Inflammatory macrophage (primary cell): ENCODE measurements at regions not wholly inside any gene's neighbourhood (a gene's known extent, or its start where the extent isn't known, plus 50 kb on each side); places are given as distances from the start of the nearest gene placed in this dataset.
"Not testable (repeated sequence)": the region's sequence is repeated elsewhere in the genome, so short reads cannot be mapped to it uniquely, and the experiment has no call there.

Experiments
- DNase-seq, 2 donors: peaks; one replicate each; pipeline ENCODE4 v3.0.0-alpha.2; 2020 to 2022

DNA sequence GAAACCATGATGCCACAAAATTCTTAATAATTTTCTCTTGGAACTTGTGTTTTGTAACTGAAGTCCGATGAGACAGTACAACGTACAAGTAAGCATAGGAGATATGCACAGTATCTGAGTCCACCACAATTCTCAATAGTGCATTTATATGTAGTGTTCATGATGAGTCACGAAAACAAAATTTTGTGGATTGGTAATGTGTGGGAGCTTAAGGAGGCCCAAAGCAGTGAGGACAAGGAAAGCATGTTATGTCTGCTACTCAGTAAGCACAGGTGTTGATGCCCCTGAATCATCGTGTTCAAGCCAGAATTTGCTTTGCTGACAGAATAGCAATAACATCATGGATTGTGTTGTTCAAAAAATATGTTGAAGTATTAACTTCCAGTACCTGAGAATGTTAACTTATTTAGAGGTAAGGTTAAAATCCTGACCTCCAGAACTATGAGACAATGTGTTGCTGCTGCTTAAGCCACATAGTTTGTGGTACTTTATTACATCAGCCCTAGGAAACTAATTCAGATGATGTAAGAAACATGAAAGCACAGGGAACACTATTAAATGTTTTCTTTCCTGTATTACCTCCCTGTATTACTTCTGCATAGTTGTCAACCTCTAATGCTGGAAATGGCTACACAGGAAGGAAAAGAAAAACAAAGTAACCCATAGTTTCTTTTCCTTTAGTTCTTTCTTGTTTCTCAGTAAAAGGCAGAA lies 201.3 kb downstream of the SLITRK6 start:
- no peak for DNase-seq

DNA sequence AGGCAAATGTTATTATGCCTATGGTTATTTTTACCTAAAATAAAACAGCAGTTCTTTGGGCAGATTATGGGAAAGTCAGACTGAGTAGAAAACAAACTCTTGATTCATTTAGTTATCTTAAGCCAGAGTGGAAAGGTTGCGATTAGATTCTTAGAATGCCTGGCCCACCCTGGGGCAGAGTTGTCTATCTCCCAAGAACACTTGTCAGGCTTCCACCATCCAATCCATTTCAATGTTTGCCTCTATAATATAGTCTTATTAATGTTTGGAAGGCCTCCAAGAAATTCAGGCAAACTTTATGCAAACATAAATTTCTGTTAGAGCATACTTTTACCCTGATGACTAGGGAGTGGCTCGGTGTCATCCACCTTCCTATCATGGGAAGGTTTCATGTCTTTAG lies 207.0 kb downstream of the SLITRK6 start:
- no peak for DNase-seq

DNA sequence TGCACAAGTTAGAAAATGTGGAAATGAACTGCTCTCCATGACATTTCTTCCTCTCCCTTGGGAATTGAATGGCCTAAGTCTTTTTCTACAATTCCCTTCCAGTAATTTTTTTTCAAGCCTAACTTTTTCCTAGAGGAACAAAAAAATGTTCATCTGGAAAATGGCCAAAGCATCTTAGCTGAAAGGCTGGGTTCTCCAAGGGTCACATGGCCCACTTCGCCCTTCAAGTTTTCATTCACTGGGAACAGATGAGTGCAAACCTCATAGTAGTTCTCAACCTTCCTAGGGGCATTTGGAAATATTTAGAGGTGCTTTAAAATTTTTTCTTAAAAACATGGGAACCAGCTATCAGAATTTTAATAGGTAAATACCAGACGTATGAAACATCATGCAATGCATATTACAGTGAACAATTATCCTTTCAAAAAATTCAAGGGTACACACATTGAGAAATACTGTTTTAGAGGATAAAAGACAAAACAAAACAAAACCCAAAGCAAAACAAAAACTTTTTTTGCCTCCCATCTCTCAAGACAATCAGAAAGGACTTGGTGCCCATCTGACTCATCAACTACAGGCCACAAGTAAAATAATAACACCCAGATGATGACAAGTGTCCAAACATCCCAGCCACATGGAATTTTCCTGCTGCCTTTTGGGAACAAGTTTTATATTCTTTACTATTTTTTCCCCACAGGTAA lies 208.8 kb downstream of the SLITRK6 start:
- DNase-seq: no peak

DNA sequence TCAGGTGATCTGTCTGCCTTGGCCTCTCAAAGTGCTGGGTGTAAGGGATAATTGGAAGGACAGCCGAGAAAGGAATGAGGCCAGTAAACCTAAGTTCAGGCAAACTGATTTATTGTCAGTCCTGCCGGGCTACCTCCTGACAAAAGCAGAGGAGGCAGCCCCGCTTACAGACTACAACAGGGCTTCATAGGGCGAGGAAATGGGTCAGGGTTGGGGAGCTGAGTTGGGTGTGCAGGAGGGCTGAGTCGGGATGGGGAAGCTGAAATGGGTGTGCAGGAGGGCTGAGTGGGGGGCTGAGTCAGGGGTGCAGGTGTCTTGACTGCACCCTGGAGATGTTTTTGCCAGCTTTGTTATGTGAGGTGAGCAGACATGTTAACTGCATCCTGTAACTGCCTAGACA lies 210.2 kb downstream of the SLITRK6 start:
- no peak for DNase-seq

DNA sequence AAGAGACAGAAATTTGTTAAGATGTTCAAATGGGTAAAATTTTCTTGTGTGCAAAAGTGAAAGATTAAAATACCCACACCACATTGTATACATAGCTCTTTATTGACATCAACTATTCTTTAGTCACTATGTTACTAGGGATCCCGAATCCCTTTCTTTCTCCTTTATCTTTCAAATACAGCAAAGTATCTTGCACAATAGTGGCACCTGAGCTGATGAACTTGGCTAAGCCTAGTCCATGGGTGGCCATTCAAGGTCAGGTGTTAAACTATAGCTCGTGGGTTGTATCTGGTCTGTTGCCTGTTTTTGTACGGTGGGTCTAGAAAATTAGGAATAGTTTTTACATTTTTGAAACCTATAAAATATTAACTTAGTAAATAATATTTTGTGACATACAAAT lies 210.9 kb downstream of the SLITRK6 start:
- no peak for DNase-seq

DNA sequence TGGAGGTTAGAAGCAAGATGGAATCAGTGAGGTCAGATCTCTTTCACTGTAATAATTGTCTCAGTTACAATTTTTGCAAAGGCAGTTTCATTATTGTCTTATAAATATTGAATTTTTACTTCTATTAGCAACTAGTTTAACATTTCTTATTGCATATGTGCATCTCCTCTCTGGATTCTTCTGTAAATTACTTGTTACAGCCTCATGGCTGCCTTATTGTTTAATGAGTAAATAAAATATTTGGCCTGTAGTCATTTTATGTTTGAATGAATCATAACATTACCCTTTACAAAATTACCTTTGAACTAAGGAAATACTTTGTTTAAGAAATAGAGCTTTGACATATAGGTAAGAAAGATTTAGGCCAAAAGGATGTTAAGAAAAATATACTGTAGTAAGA lies 212.4 kb downstream of the SLITRK6 start:
- no peak for DNase-seq

DNA sequence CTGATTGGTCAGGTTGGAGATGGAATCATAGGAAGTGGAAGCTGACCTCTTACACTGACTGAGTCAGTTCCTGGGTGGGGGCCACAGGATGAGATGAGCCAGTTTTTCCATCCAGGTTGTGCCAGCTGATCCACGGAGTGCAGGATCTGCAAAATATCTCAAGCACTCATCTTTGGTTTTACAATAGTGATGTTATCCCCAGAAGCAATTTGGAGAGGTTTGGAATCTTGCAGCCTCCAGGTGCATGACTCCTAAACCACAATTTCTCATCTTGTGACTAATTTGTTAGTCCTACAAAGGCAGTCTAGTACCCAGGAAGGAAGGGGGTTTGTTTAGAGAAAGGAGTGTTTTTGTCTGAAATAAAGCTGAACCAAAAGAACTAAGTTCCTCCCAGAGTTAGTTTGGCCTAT lies 212.8 kb downstream of the SLITRK6 start:
- DNase-seq: no peak

DNA sequence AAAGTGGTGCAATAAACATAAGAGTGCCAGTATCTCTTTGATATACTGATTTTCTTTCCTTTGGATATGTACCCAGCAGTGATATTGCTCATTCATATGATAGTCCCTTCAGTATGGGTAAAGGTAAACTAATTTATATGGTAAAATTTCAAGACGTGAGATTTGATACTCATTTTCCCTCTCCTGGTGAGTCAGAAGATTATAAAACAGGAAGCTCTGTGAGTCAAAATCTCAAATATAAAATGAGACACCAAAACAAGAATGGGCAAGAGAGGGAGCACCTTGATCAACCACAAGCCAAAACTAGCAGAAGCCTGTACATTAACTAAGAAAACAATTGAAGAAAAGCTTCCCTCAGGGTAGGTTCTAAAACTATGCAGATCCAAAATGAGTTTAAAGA lies 216.3 kb downstream of the SLITRK6 start:
- DNase-seq: no peak

DNA sequence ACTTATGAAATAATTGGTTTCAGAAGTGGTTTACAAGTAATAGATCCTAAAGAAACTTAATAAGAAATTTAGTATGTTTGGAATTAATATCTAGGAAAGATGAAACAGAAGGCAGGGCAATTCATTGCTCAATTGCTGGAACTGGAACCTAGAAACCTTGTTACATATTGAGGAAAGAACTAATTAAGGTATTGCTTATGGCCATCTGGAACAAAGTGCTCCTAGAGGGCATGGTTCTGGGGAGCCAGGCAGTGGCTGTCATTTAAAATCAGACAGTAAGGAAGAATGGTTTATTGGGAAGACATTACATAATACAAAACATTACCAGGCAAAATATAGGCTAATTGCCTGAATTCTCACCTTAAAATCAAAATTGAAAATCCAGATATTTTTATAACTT lies 224.1 kb downstream of the SLITRK6 start:
- DNase-seq: no peak

DNA sequence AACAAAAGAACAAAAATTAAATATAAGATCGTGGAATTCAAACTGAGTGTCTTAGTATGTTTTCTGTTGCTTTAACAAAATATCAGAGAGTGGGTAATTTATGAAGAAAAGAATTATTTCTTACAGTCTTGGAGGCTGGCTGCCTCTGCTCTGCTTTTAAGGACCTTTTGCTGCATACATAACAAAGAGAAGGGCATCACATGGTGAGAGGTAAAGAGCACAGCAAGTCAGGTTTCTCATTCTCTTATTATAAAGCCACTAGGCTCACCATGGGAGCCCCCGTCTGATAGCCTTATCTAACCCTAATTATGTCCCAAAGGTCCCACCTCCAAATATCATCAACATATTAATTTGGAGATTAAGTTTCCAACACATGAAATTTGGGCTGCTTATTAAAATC lies 231.3 kb downstream of the SLITRK6 start:
- no peak for DNase-seq

DNA sequence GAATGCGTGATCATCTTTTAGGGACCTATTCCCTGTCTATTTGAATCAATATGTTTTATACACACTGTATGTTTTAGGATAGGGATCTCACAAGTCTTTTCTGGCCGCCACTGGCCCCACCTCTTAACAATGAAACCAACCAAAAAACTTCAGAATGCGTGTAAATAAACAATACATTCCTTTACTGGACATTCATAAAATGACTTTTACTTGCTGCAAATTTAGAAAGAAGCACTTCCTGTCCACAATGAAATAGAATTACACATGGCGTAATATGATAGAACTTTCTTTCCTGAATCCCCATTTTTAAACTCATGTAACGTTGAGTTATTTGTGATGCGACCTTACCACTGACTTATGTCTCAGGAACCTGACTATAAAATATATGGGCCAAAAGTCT lies 233.6 kb downstream of the SLITRK6 start:
- no peak for DNase-seq

DNA sequence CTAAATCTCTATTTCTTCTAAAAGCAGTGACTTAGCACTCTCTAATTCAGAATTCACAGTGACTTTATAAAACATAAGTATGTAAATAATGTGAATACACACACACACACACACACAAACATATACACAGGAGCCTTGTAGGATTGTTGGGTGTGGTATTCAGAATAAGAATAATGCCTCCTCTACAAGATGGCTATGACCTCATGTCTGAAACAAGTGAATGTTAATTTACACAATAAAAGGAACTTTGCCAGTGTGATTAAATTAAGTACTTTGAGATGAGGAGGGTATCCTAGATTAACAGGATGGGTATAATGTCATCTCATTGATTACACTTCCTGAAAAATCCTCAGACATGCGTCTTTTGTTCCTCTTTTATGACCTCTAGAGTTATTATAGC lies 234.6 kb downstream of the SLITRK6 start:
- no peak for DNase-seq

DNA sequence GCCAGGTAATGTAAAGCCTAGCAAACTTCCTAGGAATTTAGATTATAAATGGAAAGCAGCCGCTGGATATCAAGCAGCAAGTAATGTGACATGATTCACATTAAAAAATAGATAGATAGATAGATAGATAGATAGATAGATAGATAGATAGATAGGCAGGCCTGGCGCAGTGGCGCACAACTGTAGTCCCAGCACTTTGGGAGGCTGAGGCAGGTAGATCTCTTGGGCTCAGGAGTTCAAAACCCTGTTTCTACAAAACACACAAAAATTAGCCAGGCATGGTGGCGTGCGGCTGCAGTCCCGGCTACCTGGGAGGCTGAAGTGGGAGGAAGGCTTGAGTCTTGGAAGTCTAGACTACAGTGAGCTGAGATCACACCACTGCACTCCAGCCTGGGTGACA lies 236.9 kb downstream of the SLITRK6 start:
- DNase-seq: no peak

DNA sequence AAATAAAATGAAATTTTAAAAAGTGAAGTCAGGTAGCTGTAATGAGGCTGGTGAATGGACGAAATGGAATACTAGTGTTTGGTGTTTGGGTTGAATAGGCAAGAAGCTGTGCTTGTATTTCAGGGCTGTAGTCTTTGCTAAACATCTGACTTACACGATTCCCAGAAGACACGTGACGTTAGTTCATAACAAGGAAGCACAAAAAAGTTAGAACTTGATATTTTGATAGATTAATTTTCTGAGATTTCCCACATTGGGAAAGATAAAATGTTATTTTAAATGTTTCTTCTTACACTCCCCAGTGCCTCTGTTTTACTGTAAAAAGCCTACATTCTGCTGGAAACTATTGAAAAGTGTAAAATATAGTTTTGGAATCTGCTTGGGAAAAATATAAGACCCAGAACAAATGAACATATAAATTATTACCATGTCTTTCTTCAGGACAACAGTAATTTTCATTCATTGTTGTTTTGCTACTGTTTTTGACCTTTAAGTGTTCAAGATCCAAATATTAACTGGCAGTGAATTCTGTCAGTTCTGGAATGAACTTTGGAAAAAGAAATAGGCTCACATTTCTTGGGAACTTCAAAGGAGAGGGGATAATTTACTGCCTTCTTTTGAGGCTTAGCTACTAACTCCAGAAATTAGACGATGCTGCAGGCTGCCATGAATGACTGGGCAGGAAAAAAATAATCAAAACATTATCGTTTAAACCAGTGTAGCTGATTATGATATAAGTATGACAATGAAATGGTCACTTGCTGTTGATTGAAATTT lies 241.3 kb downstream of the SLITRK6 start:
- no peak for DNase-seq

DNA sequence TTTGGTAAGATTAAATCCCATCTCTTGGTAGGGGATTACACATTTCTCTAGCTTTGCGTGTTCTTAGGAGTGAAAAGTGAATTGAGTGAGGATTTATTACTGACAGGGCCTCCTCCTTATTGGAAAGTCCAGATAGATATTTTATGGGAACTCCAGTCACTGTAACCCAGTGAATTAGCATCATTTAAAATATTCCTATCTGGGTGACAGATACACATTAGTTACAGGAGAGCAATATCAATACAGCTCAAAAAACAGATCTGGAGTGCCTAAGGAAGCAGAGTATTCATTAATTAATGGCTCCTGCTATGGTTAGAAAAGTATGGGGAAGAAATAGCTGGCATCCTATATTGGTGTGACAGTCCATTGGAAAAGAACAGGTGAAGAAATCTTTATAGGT lies 248.2 kb downstream of the SLITRK6 start:
- DNase-seq: no peak

DNA sequence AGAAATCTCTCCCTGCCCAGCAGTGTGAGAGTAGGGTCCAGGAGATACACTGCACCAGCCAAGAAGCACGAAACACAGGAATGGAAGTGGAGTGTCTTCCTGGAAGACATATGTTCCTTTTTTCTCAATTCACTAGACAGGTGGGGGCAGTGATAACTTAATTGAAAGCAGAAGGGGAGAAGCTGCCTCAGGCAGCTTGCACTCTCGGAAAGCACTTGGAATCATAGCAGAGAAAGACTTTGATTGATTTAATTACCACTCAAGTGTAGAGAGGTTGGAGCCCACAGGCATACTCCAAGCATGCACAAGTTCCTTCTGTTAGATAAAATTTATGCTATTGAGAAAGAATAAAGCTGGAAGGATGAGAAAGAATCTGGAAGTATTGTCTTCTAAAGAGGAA lies 249.4 kb downstream of the SLITRK6 start:
- no peak for DNase-seq

DNA sequence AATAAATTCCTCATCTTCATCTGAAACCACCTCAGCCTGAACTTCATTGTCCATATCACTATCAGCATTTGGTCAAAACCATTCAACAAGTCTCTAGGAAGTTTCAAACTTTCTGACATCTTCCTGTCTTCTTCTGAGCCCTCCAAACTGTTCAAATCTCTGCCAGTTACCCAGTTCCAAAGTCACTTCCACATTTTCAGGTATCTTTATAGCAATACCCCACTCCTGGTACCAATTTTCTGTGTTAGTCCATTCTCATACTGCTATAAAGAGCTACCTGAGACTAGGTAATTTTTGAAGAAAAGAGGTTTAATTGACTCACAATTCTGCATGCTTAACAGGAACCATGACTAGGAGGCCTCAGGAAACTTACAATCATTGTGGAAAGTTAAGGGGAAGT lies 250.4 kb downstream of the SLITRK6 start:
- DNase-seq: not testable (repeated sequence)

DNA sequence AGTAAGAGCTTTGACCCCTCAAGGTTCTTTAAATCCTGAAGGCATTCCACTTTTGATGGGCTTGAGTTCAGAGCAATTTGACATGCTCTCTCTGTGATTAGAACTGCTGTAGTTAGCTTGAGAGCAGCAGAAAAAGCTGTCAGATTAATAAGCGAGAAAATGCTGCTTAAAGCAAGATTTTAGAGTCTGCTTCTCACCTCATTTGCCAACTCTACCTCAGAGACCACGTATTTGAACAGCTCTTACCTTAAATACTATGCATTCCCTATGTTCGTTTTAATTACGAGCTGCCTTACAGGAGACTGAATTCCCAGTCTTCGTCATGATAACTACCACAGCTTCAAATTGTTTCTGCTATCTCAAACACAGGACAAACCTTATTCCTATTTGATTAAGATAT lies 253.4 kb downstream of the SLITRK6 start:
- DNase-seq: no peak

DNA sequence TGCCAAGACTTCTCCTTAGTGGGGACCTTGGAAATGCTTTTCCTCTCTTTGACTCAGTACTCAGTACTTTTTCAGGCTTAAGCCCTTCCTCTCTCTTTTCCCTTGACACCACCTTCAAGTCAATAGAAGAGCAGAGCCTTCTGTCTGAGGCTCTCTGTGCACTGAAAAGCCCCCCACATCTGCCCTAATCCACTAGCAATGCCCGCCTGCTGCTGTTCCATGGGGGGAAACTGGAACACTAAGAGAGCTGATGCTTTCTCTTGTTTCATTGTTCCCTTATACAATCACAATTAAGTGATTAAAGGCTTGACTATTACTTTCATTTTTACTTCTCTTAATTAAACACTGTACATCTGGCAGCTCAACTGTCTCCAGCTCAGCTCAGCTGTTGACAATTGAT lies 254.5 kb downstream of the SLITRK6 start:
- no peak for DNase-seq

DNA sequence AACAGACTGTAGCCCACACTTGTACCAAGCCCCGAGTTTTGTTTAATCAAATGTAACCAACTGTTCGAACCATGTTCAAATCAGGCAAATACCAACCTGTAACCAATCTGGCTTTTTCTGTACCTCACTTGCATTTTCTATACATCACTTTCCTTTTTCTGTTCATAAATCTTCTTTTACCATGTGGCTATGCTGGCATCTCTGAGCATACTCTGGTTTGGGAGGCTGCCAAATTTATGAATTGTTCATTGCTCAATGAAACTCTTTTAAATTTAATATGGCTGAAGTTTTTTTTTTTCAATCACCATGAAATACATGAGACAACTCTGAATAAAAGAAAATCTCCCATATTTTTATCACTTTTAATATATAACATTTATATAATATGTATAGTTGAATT lies 256.1 kb downstream of the SLITRK6 start:
- DNase-seq: no peak

DNA sequence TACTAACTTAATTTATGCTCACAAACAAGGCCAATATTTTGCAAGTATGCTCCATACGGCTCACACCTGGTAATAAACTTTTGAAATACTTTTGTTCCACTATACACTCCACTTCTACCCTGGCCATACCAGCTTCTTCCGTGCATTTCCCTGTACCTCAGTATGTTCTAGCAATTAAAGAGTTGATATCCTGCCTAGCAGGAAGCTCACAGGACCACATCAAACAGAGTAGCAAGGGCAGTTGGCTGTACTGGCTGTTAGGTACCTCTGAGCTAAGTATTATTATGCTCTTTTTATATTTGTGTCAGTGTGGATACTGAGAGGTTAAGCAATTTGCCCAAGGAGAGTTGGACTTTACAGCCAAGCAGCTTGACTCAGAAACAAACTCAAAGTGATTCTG lies 257.7 kb downstream of the SLITRK6 start:
- DNase-seq: no peak

DNA sequence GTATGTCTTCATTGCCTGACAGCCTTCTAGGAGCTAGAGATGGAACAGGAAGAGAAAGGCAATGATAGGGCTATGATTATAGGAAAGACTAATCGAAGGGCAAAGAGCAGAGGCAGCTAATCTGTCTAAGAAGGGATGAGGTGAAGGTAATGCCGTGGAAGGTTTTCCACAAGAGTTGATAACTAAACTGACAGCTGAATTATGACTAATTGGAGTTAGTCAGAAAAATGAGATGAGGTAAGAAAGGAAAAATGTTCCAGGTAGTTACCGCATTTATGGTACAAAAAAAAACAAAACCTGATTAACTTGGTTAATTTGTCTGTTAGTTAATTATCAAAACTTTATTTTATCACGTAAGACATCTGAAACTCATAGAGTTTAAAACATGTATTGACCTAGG lies 260.3 kb downstream of the SLITRK6 start:
- no peak for DNase-seq

DNA sequence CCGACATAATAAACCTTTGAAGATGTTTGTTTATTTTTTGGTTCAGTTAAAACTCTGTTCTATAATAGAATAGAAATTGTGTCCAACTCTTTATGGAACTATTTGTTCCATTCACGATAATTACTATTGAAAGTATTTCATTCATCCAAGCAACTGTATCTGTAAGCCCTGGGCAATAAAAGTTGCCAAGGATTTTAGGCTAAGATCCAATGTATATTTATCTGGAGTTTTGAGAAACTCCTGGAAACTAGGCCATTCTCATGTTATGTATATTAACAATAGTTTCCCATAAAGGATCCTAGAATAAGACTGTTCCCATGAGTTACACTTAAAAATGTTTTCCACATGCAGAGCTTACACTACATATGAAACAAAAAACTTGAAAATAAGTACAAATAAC lies 261.6 kb downstream of the SLITRK6 start:
- no peak for DNase-seq

DNA sequence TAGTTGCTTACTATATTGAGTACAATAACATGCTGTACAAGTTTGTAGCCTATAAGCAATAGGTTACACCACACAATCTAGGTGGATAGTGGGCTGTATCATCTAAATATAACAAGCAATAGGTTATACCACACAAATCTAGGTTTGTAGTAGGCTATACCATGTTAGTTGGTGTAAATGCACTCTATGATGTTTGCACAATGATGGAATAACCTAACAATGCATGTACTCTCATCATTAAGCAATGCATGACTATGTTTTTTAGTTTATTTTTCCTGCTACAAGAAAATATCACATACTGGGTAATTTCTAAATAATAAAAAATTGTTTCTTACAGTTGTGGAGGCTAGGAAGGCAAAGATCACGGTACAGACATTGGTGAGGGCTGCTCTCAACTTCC lies 262.5 kb downstream of the SLITRK6 start:
- no peak for DNase-seq
